Stimulated activated CD4-positive, alpha-beta T cell treated with anti-CD3 and anti-CD28 coated beads, TNF-alpha, amount 100 ng/mL, for 24 hours (primary cell): ENCODE measurements at regions not wholly inside any gene's neighbourhood (a gene's known extent, or its start where the extent isn't known, plus 50 kb on each side); places are given as distances from the start of the nearest gene placed in this dataset.

Experiments used
- DNase-seq, 3 experiments: peaks; one replicate each; pipeline ENCODE4 v3.0.0-alpha.2; 2020; ENCODE audit warnings: low read depth in 3 of 3

- no peak for DNase-seq
Measured at GRCh38 chr5:124421584-124421983, 324.9 kb downstream of the ZNF608 start.

GRCh38 chr5:124420952-124421351 is 325.5 kb downstream of the ZNF608 start:
- DNase-seq = no peak

DNA sequence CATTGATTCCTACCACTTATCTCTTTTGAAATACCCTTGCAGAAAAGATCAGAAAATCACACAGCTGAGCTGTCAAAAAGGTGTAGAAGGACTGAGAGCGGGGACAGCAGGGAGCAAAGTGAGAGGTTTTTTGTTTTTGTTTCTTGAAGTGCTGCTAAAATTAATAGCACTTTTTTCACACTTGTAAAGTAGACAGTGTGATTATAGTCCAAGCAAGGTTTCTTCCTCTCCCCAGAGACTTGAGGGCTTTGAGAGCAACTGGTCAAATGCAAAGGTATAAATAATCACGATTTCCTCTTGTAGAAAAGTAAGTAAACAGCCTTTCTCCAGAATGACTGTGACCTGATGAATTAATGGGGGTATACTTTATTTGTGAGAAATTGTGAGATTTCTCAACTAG is 326.9 kb downstream of the ZNF608 start:
- no peak for DNase-seq

- DNase-seq = no peak
Measured at GRCh38 chr5:124418390-124418789, 328.0 kb downstream of the ZNF608 start.

- DNase-seq = no peak
Measured at GRCh38 chr5:124417196-124417595, 329.2 kb downstream of the ZNF608 start.

GRCh38 chr5:124416627-124417026 is 329.8 kb downstream of the ZNF608 start:
- DNase-seq = no peak

GRCh38 chr5:124414973-124415372 is 331.5 kb downstream of the ZNF608 start:
- DNase-seq = no peak

- no peak for DNase-seq
Measured at GRCh38 chr5:124410539-124411488, 335.6 kb downstream of the ZNF608 start.

- DNase-seq = no peak
Measured at GRCh38 chr5:124408738-124409453, 337.5 kb downstream of the ZNF608 start.

DNA sequence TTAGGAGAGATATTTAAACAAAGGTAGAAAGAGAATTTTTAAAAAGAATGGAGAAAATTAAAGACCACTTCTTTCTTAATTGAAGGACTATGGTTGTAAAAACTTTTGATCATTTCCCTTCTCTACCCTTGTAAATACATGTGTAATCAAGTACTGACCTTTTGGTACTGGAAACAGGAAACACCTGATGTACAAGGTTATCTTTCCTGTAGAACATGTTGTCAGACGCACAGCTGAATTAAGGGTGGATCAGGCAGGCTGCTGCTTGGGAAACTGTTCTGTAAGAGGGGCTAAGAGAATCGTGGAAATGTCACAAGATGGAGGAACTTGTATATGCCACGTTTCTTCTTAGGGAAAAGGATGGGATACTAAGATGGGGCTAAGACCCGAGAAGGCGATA is 341.6 kb downstream of the ZNF608 start:
- no peak for DNase-seq

DNA sequence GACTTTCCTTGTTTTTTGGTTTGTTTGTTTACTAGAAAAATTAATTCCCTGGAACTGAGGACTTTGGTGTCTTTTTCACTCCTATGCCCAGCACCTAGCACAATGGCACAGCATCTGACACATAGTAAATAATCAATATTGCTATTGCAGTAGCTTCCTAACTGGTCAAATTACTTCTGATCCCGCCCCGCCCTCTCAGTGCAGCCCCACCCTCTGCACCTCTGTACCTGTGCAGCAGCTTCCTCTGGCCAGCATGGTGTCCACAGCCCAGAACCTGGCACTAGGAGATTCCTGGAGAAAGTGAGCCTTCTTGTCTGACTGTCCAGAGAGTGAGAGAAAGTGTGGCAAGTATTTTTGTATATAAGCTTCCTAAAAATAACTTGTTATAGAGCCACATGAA is 343.2 kb downstream of the ZNF608 start:
- DNase-seq = no peak

- DNase-seq = no peak
Measured at GRCh38 chr5:124402144-124402581, 344.3 kb downstream of the ZNF608 start.

DNA sequence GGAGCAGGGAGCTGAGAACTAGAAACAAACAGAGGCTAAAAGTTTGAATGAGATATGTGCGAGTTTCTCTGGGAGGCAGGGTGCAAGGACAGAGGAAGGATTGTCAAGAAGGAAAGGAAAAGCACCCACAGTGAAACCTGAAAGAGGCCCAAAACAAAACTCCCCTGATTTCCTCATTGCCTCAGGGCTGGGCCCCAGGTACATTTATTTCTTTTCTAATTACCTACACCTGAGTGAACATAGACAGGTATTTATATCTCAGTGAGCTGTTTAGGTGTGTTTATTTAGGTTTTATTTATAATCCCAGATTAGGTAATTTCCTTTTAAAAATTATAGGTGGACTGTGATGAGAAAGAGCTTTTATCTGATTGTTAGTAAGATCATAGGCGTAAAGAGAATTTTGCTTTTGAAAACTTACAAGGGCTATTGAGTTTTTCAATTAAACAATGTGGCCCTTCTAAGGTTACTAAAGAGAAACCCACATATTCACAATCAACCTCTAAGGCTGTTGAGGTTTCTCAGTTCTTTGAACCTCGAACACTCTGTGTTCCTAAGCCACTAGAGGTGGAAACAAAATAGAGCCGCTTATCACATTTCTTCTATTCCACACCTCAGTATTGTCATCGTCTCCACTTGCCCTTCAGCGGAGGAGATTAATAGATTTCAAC is 344.8 kb downstream of the ZNF608 start:
- no peak for DNase-seq

GRCh38 chr5:124399426-124399961 is 346.9 kb downstream of the ZNF608 start:
- no peak for DNase-seq

GRCh38 chr5:124398460-124398859 is 348.0 kb downstream of the ZNF608 start:
- DNase-seq = no peak

DNA sequence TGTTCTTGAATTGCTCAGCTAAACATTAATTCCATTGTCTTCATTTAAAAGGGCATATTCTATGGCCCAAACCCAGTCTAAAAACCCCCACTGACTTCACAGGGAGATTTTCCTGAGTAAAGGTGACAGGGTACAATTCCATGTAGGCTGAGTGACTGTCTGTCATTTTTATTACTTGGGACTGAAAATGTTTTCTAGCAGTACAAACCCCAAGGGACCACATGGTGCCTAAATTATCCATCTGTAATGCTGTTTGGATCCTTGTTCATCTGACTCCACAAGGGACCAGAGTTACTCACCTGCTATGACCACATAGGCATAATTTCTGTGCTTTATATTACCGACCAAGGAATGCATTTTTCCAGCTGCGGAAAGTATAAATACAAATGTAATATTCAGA is 349.1 kb downstream of the ZNF608 start:
- DNase-seq = no peak

DNA sequence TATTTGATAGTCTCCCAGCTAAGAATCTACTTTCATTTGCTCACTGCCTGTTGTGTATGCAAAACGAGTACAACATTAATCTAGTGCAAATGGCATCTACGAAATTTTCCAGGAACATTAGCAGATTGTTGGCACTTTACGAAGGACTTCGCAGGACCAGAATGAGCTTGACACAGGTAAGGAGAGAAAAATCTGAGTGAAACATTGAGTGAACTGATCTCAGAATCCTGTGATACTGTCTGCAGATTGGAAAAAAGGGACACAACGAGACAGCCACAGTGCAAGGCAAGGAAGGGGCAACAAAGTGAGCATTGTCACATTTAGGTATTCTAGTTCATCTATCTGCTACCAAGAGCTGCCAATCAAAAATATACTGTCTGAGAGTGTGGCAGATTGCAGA is 350.5 kb downstream of the ZNF608 start:
- no peak for DNase-seq

GRCh38 chr5:124395287-124395686 is 351.2 kb downstream of the ZNF608 start:
- DNase-seq = no peak

- DNase-seq = no peak
Measured at GRCh38 chr5:124394700-124395245, 351.7 kb downstream of the ZNF608 start.

GRCh38 chr5:124393584-124394379 is 352.7 kb downstream of the ZNF608 start:
- DNase-seq = no peak

- DNase-seq = no peak
Measured at GRCh38 chr5:124383693-124384092, 362.7 kb downstream of the ZNF608 start.
